ENCODE measurements at regions not wholly inside any gene's neighbourhood (a gene's known extent, or its start where the extent isn't known, plus 50 kb on each side); places are given as distances from the start of the nearest gene placed in this dataset.

DNA sequence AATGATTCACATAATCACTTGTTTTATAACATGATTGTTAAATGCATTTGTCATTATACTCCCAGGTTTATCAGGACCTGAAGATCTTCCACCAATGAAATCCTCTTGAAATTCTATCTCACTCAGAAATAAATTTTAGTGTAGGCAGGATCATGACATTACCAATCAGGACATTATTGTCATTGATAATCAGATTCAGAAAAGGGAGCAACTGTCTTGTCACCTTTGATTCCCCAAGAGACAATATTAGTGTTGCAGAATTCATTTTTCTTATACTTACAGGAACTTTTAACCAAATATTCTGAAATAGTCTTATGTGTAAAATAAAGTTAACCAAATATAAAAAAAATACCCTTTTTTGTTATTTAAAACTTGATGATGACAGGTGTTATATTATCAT, 1892.5 kb upstream of the ADGRL3 start:
- no peak for FAIRE-seq
- dilution Hi-C loops (cut with MboI; ENCODE audit: extremely low pct_ligation_motif_present, low sequenced_read_pairs): no loop called here
- TF ChIP-seq FOS (IDR thresholded peaks at IDR 0.05; ENCODE audit: borderline replicate concordance, insufficient read depth, low read length): no peak

DNA sequence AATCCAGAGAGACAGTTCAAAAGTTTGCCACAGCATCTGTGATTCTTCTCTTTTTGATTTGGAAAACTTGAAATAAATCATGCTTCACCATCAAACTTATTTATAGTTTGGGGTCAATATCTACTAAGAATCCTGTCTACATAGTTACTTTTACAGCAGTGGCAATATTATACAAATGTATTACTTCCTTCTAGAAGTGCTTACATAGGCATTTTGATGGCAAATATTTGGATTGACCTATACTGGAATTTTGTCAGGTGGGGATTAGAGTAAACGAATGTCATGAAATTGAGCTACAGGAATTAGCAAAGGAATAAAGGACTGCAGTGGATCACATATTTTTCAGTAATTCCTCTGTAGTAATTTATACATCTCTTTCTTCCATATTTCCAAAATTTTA, 1885.5 kb upstream of the ADGRL3 start:
- dilution Hi-C loops (cut with MboI; ENCODE audit: extremely low pct_ligation_motif_present, low sequenced_read_pairs): no loop called here
- FAIRE-seq (no peak), DNase-seq (ENCODE audit: low read depth, low spot score) (no peak)
- Histone ChIP-seq H3K4me2 (ENCODE audit: insufficient read depth, low read length) (no peak overlapping the region), H4K20me1 (replicated peaks; ENCODE audit: control insufficient read depth, extremely low read depth, insufficient read depth, low read length) (no peaks in the 10 kb centered on the region), H3K36me3 (ENCODE audit: control insufficient read depth in 2 of 2, extremely low read depth in 1 of 2, insufficient read depth in 2 of 2, low read length in 2 of 2) (no peaks in the 10 kb centered on the region), H3K9ac (replicated peaks; ENCODE audit: extremely low read depth, insufficient read depth, low read length) (no peak overlapping the region), H3K79me2 (ENCODE audit: control insufficient read depth, insufficient read depth, low read length) (no peaks in the 10 kb centered on the region), H3K27ac (ENCODE audit: insufficient read depth, low read depth, low read length) (no peak overlapping the region), H3K4me1 (ENCODE audit: control insufficient read depth, extremely low read depth, insufficient read depth, low read length) (no peaks in the 10 kb centered on the region), H3K9me3 (replicated peaks; ENCODE audit: control insufficient read depth, insufficient read depth, low read length) (no peaks in the 10 kb centered on the region), H2AFZ (ENCODE audit: low read depth, low read length) (no peak overlapping the region), H3K9me1 (replicated peaks; ENCODE audit: control insufficient read depth, extremely low read depth, insufficient read depth, low read length) (no peaks in the 10 kb centered on the region), H3K4me3 (replicated peaks in 1 of 3; ENCODE audit: insufficient read depth in 1 of 3, low read depth in 1 of 3, low read length in 3 of 3) (no peak overlapping the region), H3K27me3 (ENCODE audit: control insufficient read depth in 2 of 2, insufficient read depth in 2 of 2, low read length in 2 of 2) (no peaks in the 10 kb centered on the region)
- intact Hi-C loops (cut with micrococcal nuclease): no loop called here
- ChIA-PET CTCF (no interaction called here), POLR2A (no interaction called here)
- TF ChIP-seq, protein P1, sequence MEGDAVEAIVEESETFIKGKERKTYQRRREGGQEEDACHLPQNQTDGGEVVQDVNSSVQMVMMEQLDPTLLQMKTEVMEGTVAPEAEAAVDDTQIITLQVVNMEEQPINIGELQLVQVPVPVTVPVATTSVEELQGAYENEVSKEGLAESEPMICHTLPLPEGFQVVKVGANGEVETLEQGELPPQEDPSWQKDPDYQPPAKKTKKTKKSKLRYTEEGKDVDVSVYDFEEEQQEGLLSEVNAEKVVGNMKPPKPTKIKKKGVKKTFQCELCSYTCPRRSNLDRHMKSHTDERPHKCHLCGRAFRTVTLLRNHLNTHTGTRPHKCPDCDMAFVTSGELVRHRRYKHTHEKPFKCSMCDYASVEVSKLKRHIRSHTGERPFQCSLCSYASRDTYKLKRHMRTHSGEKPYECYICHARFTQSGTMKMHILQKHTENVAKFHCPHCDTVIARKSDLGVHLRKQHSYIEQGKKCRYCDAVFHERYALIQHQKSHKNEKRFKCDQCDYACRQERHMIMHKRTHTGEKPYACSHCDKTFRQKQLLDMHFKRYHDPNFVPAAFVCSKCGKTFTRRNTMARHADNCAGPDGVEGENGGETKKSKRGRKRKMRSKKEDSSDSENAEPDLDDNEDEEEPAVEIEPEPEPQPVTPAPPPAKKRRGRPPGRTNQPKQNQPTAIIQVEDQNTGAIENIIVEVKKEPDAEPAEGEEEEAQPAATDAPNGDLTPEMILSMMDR (IDR thresholded peaks at IDR 0.05; ENCODE audit: extremely low read depth in 1 of 2, insufficient read depth in 1 of 2, low read depth in 1 of 2, low read length in 2 of 2): no peak
- TF ChIP-seq POLR2AphosphoS5 (IDR thresholded peaks at IDR 0.05; ENCODE audit: insufficient read depth, low read depth, low read length) (no peak), JUN (IDR thresholded peaks at IDR 0.05; ENCODE audit: borderline replicate concordance, insufficient read depth, insufficient read length, low read depth) (no peak), MYC (IDR thresholded peaks at IDR 0.05; ENCODE audit: low read depth, low read length) (no peak)
- no TSS peak for BruUV-seq (replicated peaks)

More for the DNA sequence above, 1892.5 kb upstream of the ADGRL3 start:
- ChIA-PET POLR2A (no interaction called here), CTCF (no interaction called here)
- H2AFZ ChIP-seq (ENCODE audit: low read depth, low read length): no peak overlapping the region
- H3K27ac ChIP-seq (ENCODE audit: insufficient read depth, low read depth, low read length): no peak overlapping the region
- no peak for DNase-seq (ENCODE audit: low read depth, low spot score)
- no peaks in the 10 kb centered on the region for H3K9me3 ChIP-seq (replicated peaks; ENCODE audit: control insufficient read depth, insufficient read depth, low read length)
- H3K4me2 ChIP-seq (ENCODE audit: insufficient read depth, low read length): no peak overlapping the region
- H3K27me3 ChIP-seq (ENCODE audit: control insufficient read depth in 2 of 2, insufficient read depth in 2 of 2, low read length in 2 of 2): no peaks in the 10 kb centered on the region
- intact Hi-C loops (cut with micrococcal nuclease): no loop called here
- H3K9ac ChIP-seq (replicated peaks; ENCODE audit: extremely low read depth, insufficient read depth, low read length): no peak overlapping the region
- H3K9me1 ChIP-seq (replicated peaks; ENCODE audit: control insufficient read depth, extremely low read depth, insufficient read depth, low read length): no peaks in the 10 kb centered on the region
- no peaks in the 10 kb centered on the region for H3K4me1 ChIP-seq (ENCODE audit: control insufficient read depth, extremely low read depth, insufficient read depth, low read length)
- BruUV-seq (replicated peaks): no TSS peak
- H3K4me3 ChIP-seq (replicated peaks in 1 of 3; ENCODE audit: insufficient read depth in 1 of 3, low read depth in 1 of 3, low read length in 3 of 3): no peak overlapping the region
- no peaks in the 10 kb centered on the region for H3K36me3 ChIP-seq (ENCODE audit: control insufficient read depth in 2 of 2, extremely low read depth in 1 of 2, insufficient read depth in 2 of 2, low read length in 2 of 2)
- H4K20me1 ChIP-seq (replicated peaks; ENCODE audit: control insufficient read depth, extremely low read depth, insufficient read depth, low read length): no peaks in the 10 kb centered on the region
- H3K79me2 ChIP-seq (ENCODE audit: control insufficient read depth, insufficient read depth, low read length): no peaks in the 10 kb centered on the region
